Natural killer cell (primary cell): ENCODE measurements at regions not wholly inside any gene's neighbourhood (a gene's known extent, or its start where the extent isn't known, plus 50 kb on each side); places are given as distances from the start of the nearest gene placed in this dataset.
"Not testable (repeated sequence)": the region's sequence is repeated elsewhere in the genome, so short reads cannot be mapped to it uniquely, and the experiment has no call there.

Experiments
- ATAC-seq, 3 donors: fragments of 150-1000 bp in 2 of 3; fragments of 200-7000 bp in 1 of 3; cut with Tn5 transposase; 1 replicate in 1 of 3; 2 replicates in 2 of 3; pipeline ENCODE4 v1.10.0; 2021; ENCODE audit warnings: mild to moderate bottlenecking in 2 of 3, moderate library complexity in 2 of 3
- DNase-seq, 2 donors: peaks; one replicate each; pipeline versions ENCODE4 v3.0.0 to v3.0.0-alpha.2; 2013 to 2021; ENCODE audit warnings: mixed read lengths in 1 of 2
- H3K27ac ChIP-seq: one replicate; pipeline ENCODE4 v1.5.1; 2013; ENCODE audit warnings: mild to moderate bottlenecking, low read length
- H3K27me3 ChIP-seq: one replicate; pipeline ENCODE4 v1.6.1; 2013; ENCODE audit warnings: low read length; ENCODE audit not compliant: control insufficient read depth, insufficient read depth
- H3K36me3 ChIP-seq: one replicate; pipeline ENCODE4 v1.6.1; 2013; ENCODE audit warnings: low read length; ENCODE audit not compliant: control insufficient read depth, insufficient read depth
- H3K4me1 ChIP-seq: one replicate; pipeline ENCODE4 v1.6.1; 2013; ENCODE audit warnings: low read length; ENCODE audit not compliant: control insufficient read depth, insufficient read depth
- H3K4me3 ChIP-seq: one replicate; pipeline ENCODE4 v1.5.1; 2013; ENCODE audit warnings: low read length
- H3K9me3 ChIP-seq: one replicate; pipeline ENCODE4 v1.6.1; 2013; ENCODE audit warnings: low read length; ENCODE audit not compliant: control insufficient read depth, insufficient read depth
- H3K27ac Mint-ChIP-seq, 2 donors: one replicate each; pipeline ENCODE4 v1.8.0; 2022; ENCODE audit warnings: mild to moderate bottlenecking in 2 of 2, mixed read lengths in 2 of 2, moderate library complexity in 1 of 2
- H3K27me3 Mint-ChIP-seq, 2 donors: one replicate each; pipeline ENCODE4 v1.8.0; 2022; ENCODE audit warnings: low read depth in 2 of 2, mixed read lengths in 2 of 2
- H3K36me3 Mint-ChIP-seq: one replicate; pipeline ENCODE4 v1.8.0; 2022; ENCODE audit warnings: mixed read lengths
- H3K4me1 Mint-ChIP-seq, 2 donors: one replicate each; pipeline ENCODE4 v1.8.0; 2022; ENCODE audit warnings: mixed read lengths in 2 of 2
- H3K4me3 Mint-ChIP-seq: one replicate; pipeline ENCODE4 v1.8.0; 2022; ENCODE audit warnings: mild to moderate bottlenecking, moderate library complexity, mixed read lengths
- H3K9me3 Mint-ChIP-seq, 2 donors: one replicate each; pipeline ENCODE4 v1.8.0; 2022; ENCODE audit warnings: mixed read lengths in 2 of 2
- CTCF ChIP-seq: fragments of 200-600 bp; IDR thresholded peaks from one replicate; pipeline ENCODE4 v1.8.0; 2022; ENCODE audit warnings: antibody characterized with exemption
- WGBS: methylation state at CpG from one replicate; pipeline ENCODE4 v1.1.7; 2013; ENCODE audit warnings: missing lambda C conversion rate; ENCODE audit not compliant: insufficient coverage; 5-methylcytosine and 5-hydroxymethylcytosine counted together
- intact Hi-C: fragments of 100-400 bp; cut with micrococcal nuclease; formaldehyde crosslinking; loops from one replicate; pipeline ENCODE4 v1.14.2; 2022

DNA sequence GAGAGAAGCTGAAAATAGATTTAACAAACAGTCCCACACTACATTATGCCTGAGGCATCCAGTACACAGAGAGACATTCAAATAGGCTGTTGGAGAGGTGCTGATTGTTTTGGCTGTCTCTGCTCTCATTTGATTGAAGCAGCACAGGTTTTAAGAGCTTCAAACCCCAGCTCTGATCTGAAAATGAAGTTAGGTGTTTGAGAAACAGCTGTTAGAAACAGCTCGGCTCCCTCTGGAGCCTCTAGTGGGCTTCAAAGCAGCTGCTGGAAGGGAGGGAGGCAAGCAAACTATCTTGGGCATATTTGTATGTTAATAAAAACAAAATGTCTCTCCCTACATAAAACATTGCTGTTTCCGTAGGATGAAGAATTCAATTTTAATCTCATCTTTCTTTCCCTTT lies 607.3 kb upstream of the GOT2 start:
- H3K27me3 ChIP-seq: no peaks in the 10 kb centered on the region
- Mint-ChIP-seq H3K4me3 (no peak overlapping the region), H3K27ac (no peak overlapping the region), H3K27me3 (no peaks in the 10 kb centered on the region), H3K9me3 (peaks cover 0 to 4% of the 10 kb centered on the region in 2 donors), H3K4me1 (no peaks in the 10 kb centered on the region), H3K36me3 (no peaks in the 10 kb centered on the region)
- intact Hi-C loops: no loop called here
- 100% methylated on average over 1 of the region's 2 CpGs for WGBS
- H3K4me3 ChIP-seq: no peak overlapping the region
- ATAC-seq (no peak), DNase-seq (no peak)
- H3K27ac ChIP-seq: no peak overlapping the region
- H3K4me1 ChIP-seq: no peaks in the 10 kb centered on the region
- TF ChIP-seq CTCF: no peak
- no peaks in the 10 kb centered on the region for H3K9me3 ChIP-seq
- H3K36me3 ChIP-seq: no peaks in the 10 kb centered on the region

GRCh38 chr16:59339871-59340270 lies 605.8 kb upstream of the GOT2 start:
- DNase-seq (no peak), ATAC-seq (no peak)
- Histone ChIP-seq H3K27ac (no peak overlapping the region), H3K36me3 (no peaks in the 10 kb centered on the region), H3K27me3 (no peaks in the 10 kb centered on the region), H3K9me3 (no peaks in the 10 kb centered on the region), H3K4me3 (no peak overlapping the region), H3K4me1 (no peaks in the 10 kb centered on the region)
- WGBS: 73% methylated on average over 1 of the region's 2 CpGs
- Mint-ChIP-seq H3K9me3 (peaks cover 0 to 4% of the 10 kb centered on the region in 2 donors), H3K36me3 (no peaks in the 10 kb centered on the region), H3K4me3 (no peak overlapping the region), H3K27ac (no peak overlapping the region), H3K27me3 (no peaks in the 10 kb centered on the region), H3K4me1 (no peaks in the 10 kb centered on the region)
- TF ChIP-seq CTCF: no peak
- intact Hi-C loops: no loop called here

- H3K27me3 ChIP-seq: no peaks in the 10 kb centered on the region
- no peak for ATAC-seq
- no peak overlapping the region for H3K27ac ChIP-seq
- no peak overlapping the region for H3K4me3 Mint-ChIP-seq
- H3K4me1 ChIP-seq: no peaks in the 10 kb centered on the region
- no peak for TF ChIP-seq CTCF
- H3K27ac Mint-ChIP-seq: no peak overlapping the region
- H3K36me3 ChIP-seq: no peaks in the 10 kb centered on the region
- no peaks in the 10 kb centered on the region for H3K4me1 Mint-ChIP-seq
- peaks cover 2 to 9% of the 10 kb centered on the region in 2 donors for H3K9me3 Mint-ChIP-seq
- H3K36me3 Mint-ChIP-seq: no peaks in the 10 kb centered on the region
- no peaks in the 10 kb centered on the region for H3K9me3 ChIP-seq
- intact Hi-C loops: no loop called here
- no peak overlapping the region for H3K4me3 ChIP-seq
- no peak for DNase-seq
- WGBS: 79% methylated on average over 2 of the region's 3 CpGs
- H3K27me3 Mint-ChIP-seq: no peaks in the 10 kb centered on the region
Measured at GRCh38 chr16:59336136-59336695, 602.1 kb upstream of the GOT2 start.

GRCh38 chr16:59331708-59332107 lies 597.6 kb upstream of the GOT2 start:
- H3K36me3 Mint-ChIP-seq, intact Hi-C loops, H3K4me3 ChIP-seq, H3K36me3 ChIP-seq, H3K4me1 Mint-ChIP-seq, H3K4me1 ChIP-seq, H3K4me3 Mint-ChIP-seq, H3K27me3 Mint-ChIP-seq, ATAC-seq, H3K27me3 ChIP-seq, H3K9me3 ChIP-seq, DNase-seq, H3K27ac ChIP-seq, H3K27ac Mint-ChIP-seq: not testable (repeated sequence)
- H3K9me3 Mint-ChIP-seq: peaks cover 2 to 11% of the 10 kb centered on the region in 2 donors
- 83% methylated on average over 3 of the region's 3 CpGs for WGBS
